H54 (cell line): ENCODE measurements at regions not wholly inside any gene's neighbourhood (a gene's known extent, or its start where the extent isn't known, plus 50 kb on each side); places are given as distances from the start of the nearest gene placed in this dataset.

Experiments
- DNase-seq: peaks from one replicate; pipeline ENCODE4 v3.0.0; 2011; ENCODE audit warnings: low spot score, mixed read lengths; ENCODE audit not compliant: insufficient read length
- FAIRE-seq: peaks from 3 replicates; lab custom pipeline; 2011; peaks lifted over from hg19 to GRCh38; lab: Jason Lieb, UNC
- POLR2A ChIP-seq: IDR thresholded peaks from 2 replicates; pipeline ENCODE4 v1.6.1; 2011; ENCODE audit warnings: low read depth, mild to moderate bottlenecking, low read length

GRCh38 chr6:1257778-1258177, 54.1 kb upstream of the FOXQ1 start:
- FAIRE-seq = no peak
- TF ChIP-seq POLR2A = no peak
- DNase-seq = no peak

- no peak for FAIRE-seq
- TF ChIP-seq POLR2A = no peak
- DNase-seq = no peak
Measured at GRCh38 chr6:1256435-1257008, 55.4 kb upstream of the FOXQ1 start.

GRCh38 chr6:1255636-1256365, 56.1 kb upstream of the FOXQ1 start:
- TF ChIP-seq POLR2A = no peak
- FAIRE-seq (no peak), DNase-seq (no peak)

GRCh38 chr6:1254326-1254725, 57.6 kb upstream of the FOXQ1 start:
- no peak for FAIRE-seq

GRCh38 chr6:1253816-1254215, 58.1 kb upstream of the FOXQ1 start:
- DNase-seq (no peak), FAIRE-seq (no peak)
- no peak for TF ChIP-seq POLR2A

More at GRCh38 chr6:1254326-1254725, 57.6 kb upstream of the FOXQ1 start:
- no peak for TF ChIP-seq POLR2A
- DNase-seq = no peak

- no peak for FAIRE-seq
- no peak for TF ChIP-seq POLR2A
- no peak for DNase-seq
Measured at GRCh38 chr6:1251198-1252155, 60.4 kb upstream of the FOXQ1 start.

- FAIRE-seq (no peak), DNase-seq (no peak)
Measured at GRCh38 chr6:1250489-1251197, 61.3 kb upstream of the FOXQ1 start.

GRCh38 chr6:1247894-1248293, 64.0 kb upstream of the FOXQ1 start:
- FAIRE-seq = no peak

More at GRCh38 chr6:1250489-1251197, 61.3 kb upstream of the FOXQ1 start:
- TF ChIP-seq POLR2A = no peak

GRCh38 chr6:1247056-1247455, 64.8 kb upstream of the FOXQ1 start:
- FAIRE-seq = no peak
- no peak for TF ChIP-seq POLR2A
- no peak for DNase-seq

More at GRCh38 chr6:1247894-1248293, 64.0 kb upstream of the FOXQ1 start:
- no peak for DNase-seq
- no peak for TF ChIP-seq POLR2A

- no peak for TF ChIP-seq POLR2A
- FAIRE-seq (no peak), DNase-seq (no peak)
Measured at GRCh38 chr6:1244941-1245340, 67.0 kb upstream of the FOXQ1 start.

- FAIRE-seq (no peak), DNase-seq (no peak)
- TF ChIP-seq POLR2A = no peak
Measured at GRCh38 chr6:1244278-1244677, 67.6 kb upstream of the FOXQ1 start.

- FAIRE-seq (no peak), DNase-seq (no peak)
- TF ChIP-seq POLR2A = no peak
Measured at GRCh38 chr6:1242446-1242845, 69.5 kb upstream of the FOXQ1 start.

GRCh38 chr6:1242021-1242420, 69.9 kb upstream of the FOXQ1 start:
- FAIRE-seq (no peak), DNase-seq (no peak)

GRCh38 chr6:1240766-1241318, 71.1 kb upstream of the FOXQ1 start:
- DNase-seq = no peak
- TF ChIP-seq POLR2A = no peak
- no peak for FAIRE-seq

More at GRCh38 chr6:1242021-1242420, 69.9 kb upstream of the FOXQ1 start:
- no peak for TF ChIP-seq POLR2A
